ENCODE measurements at regions not wholly inside any gene's neighbourhood (a gene's known extent, or its start where the extent isn't known, plus 50 kb on each side); places are given as distances from the start of the nearest gene placed in this dataset.

DNA sequence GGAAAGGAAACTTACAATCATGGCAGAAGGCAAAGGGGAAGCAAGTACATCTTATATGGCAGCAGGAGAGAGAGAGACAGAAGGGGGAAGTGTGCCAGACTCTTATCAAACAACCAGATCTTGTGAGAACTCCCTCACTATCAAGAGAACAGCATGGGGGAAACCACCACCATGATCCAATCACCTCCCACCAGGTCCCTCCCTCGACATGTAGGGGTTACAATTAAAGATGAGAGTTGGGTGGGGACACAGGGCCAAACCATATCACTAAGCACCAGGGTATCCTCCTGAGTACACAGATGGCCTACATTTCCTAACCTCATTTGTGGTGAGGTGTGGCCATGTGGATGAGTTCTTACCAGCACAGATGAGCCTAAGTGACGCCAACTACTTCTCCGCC lies 348.6 kb upstream of the ZFHX3 start:
- H3K4me3 ChIP-seq (ENCODE audit: low read length) = no peak overlapping the region
- H4K20me1 ChIP-seq (ENCODE audit: control insufficient read depth, insufficient read depth, low read depth, low read length) = no peaks in the 10 kb centered on the region
- no peaks in the 10 kb centered on the region for H3K79me2 ChIP-seq (ENCODE audit: control insufficient read depth, low read length)
- H3K36me3 ChIP-seq (ENCODE audit: control insufficient read depth, low read length) = no peaks in the 10 kb centered on the region
- no peak overlapping the region for H3K27ac ChIP-seq (ENCODE audit: low read depth, low read length)
- H3K27me3 ChIP-seq (ENCODE audit: control insufficient read depth, low read length) = no peaks in the 10 kb centered on the region
- no peaks in the 10 kb centered on the region for H3F3A ChIP-seq (ENCODE audit: control insufficient read depth, insufficient read depth)
- TF ChIP-seq CTCF (IDR thresholded peaks at IDR 0.05; ENCODE audit: low read depth, low read length, poor library complexity, severe bottlenecking) (no peak), EZH2phosphoT487 (IDR thresholded peaks at IDR 0.05; ENCODE audit: borderline replicate concordance, low read length) (no peak)
- no peaks in the 10 kb centered on the region for H3K4me1 ChIP-seq (ENCODE audit: control insufficient read depth, low read length)
- no peaks in the 10 kb centered on the region for H3K9me2 ChIP-seq (replicated peaks; ENCODE audit: control insufficient read depth, low read length)
- H3K4me2 ChIP-seq (ENCODE audit: low read length) = no peak overlapping the region
- H3K9me3 ChIP-seq (ENCODE audit: control insufficient read depth, insufficient read depth, low read length) = no peaks in the 10 kb centered on the region

- H3K27me3 ChIP-seq (ENCODE audit: control insufficient read depth, low read length) = no peaks in the 10 kb centered on the region
These were observed 343.0 kb upstream of the ZFHX3 start for GRCh38 chr16:73390936-73391335.

DNA sequence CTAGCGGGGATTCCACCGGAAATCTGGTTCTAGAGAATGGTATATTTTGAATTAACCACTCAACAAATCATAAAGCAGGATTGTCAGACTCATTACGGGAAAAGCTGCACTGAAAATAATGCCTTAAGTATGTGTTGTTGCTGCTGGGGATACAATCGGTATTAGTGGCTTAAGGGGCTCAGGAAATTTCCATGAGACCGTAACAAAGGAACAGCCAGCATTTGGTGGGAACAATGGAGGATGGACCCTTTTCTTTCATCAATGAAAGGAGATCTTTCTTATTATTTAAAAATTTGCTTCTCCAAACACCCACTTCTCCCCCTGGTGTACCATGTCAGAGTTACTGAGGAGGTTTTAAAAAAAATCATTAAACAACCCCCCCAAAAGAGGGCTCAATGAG lies 342.6 kb upstream of the ZFHX3 start:
- TF ChIP-seq CTCF (IDR thresholded peaks at IDR 0.05; ENCODE audit: low read depth, low read length, poor library complexity, severe bottlenecking) (no peak), EZH2phosphoT487 (IDR thresholded peaks at IDR 0.05; ENCODE audit: borderline replicate concordance, low read length) (no peak)
- H3K36me3 ChIP-seq (ENCODE audit: control insufficient read depth, low read length) = no peaks in the 10 kb centered on the region
- no peaks in the 10 kb centered on the region for H4K20me1 ChIP-seq (ENCODE audit: control insufficient read depth, insufficient read depth, low read depth, low read length)

More at GRCh38 chr16:73390936-73391335, 343.0 kb upstream of the ZFHX3 start:
- Histone ChIP-seq H3F3A (ENCODE audit: control insufficient read depth, insufficient read depth) (no peaks in the 10 kb centered on the region), H3K9me3 (ENCODE audit: control insufficient read depth, insufficient read depth, low read length) (no peaks in the 10 kb centered on the region), H3K4me3 (ENCODE audit: low read length) (no peak overlapping the region), H3K4me1 (ENCODE audit: control insufficient read depth, low read length) (no peaks in the 10 kb centered on the region), H3K4me2 (ENCODE audit: low read length) (no peak overlapping the region), H3K9me2 (replicated peaks; ENCODE audit: control insufficient read depth, low read length) (no peaks in the 10 kb centered on the region), H3K36me3 (ENCODE audit: control insufficient read depth, low read length) (no peaks in the 10 kb centered on the region), H4K20me1 (ENCODE audit: control insufficient read depth, insufficient read depth, low read depth, low read length) (no peaks in the 10 kb centered on the region), H3K27ac (ENCODE audit: low read depth, low read length) (no peak overlapping the region), H3K79me2 (ENCODE audit: control insufficient read depth, low read length) (no peaks in the 10 kb centered on the region)
- no peak for TF ChIP-seq EZH2phosphoT487 (IDR thresholded peaks at IDR 0.05; ENCODE audit: borderline replicate concordance, low read length)
- TF ChIP-seq CTCF (IDR thresholded peaks at IDR 0.05; ENCODE audit: low read depth, low read length, poor library complexity, severe bottlenecking) = no peak

DNA sequence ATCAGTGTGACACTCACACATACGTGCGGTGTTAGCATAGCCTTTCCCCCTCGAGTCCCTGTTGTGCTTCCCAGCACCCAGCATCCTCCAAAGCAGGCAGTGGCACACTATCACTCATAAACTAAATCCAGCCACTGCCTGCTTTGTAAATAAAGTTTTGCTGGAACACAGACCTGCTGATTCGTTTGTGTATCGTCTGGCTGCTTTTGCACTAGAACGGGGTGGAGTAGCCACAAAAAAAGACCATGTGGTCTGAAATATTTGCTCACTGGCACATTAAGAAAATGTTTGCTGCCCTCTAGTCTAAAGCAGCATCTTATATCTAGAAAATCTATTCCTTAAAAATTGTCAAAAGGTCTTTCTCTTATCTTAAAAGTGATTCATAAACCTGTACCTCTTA lies 341.2 kb upstream of the ZFHX3 start:
- Histone ChIP-seq H3F3A (ENCODE audit: control insufficient read depth, insufficient read depth) (no peaks in the 10 kb centered on the region), H3K36me3 (ENCODE audit: control insufficient read depth, low read length) (no peaks in the 10 kb centered on the region), H3K4me1 (ENCODE audit: control insufficient read depth, low read length) (no peaks in the 10 kb centered on the region), H3K9me3 (ENCODE audit: control insufficient read depth, insufficient read depth, low read length) (no peaks in the 10 kb centered on the region), H3K4me2 (ENCODE audit: low read length) (no peak overlapping the region), H3K27me3 (ENCODE audit: control insufficient read depth, low read length) (no peaks in the 10 kb centered on the region), H3K79me2 (ENCODE audit: control insufficient read depth, low read length) (no peaks in the 10 kb centered on the region), H3K4me3 (ENCODE audit: low read length) (no peak overlapping the region), H3K9me2 (replicated peaks; ENCODE audit: control insufficient read depth, low read length) (no peaks in the 10 kb centered on the region), H3K27ac (ENCODE audit: low read depth, low read length) (no peak overlapping the region), H4K20me1 (ENCODE audit: control insufficient read depth, insufficient read depth, low read depth, low read length) (no peaks in the 10 kb centered on the region)
- TF ChIP-seq CTCF (IDR thresholded peaks at IDR 0.05; ENCODE audit: low read depth, low read length, poor library complexity, severe bottlenecking) = no peak
- TF ChIP-seq EZH2phosphoT487 (IDR thresholded peaks at IDR 0.05; ENCODE audit: borderline replicate concordance, low read length) = no peak

More for the DNA sequence above, 342.6 kb upstream of the ZFHX3 start:
- no peaks in the 10 kb centered on the region for H3K27me3 ChIP-seq (ENCODE audit: control insufficient read depth, low read length)
- H3K79me2 ChIP-seq (ENCODE audit: control insufficient read depth, low read length) = no peaks in the 10 kb centered on the region
- no peaks in the 10 kb centered on the region for H3K9me2 ChIP-seq (replicated peaks; ENCODE audit: control insufficient read depth, low read length)
- no peak overlapping the region for H3K4me2 ChIP-seq (ENCODE audit: low read length)
- no peaks in the 10 kb centered on the region for H3K4me1 ChIP-seq (ENCODE audit: control insufficient read depth, low read length)
- no peaks in the 10 kb centered on the region for H3F3A ChIP-seq (ENCODE audit: control insufficient read depth, insufficient read depth)
- H3K9me3 ChIP-seq (ENCODE audit: control insufficient read depth, insufficient read depth, low read length) = no peaks in the 10 kb centered on the region
- H3K27ac ChIP-seq (ENCODE audit: low read depth, low read length) = no peak overlapping the region
- H3K4me3 ChIP-seq (ENCODE audit: low read length) = no peak overlapping the region

All from DOHH2 (cell line).